ENCODE measurements at regions not wholly inside any gene's neighbourhood (a gene's known extent, or its start where the extent isn't known, plus 50 kb on each side); places are given as distances from the start of the nearest gene placed in this dataset.
A peak's percentile ranks its signal among the peaks of the same experiment; 100 is the strongest.

DNA sequence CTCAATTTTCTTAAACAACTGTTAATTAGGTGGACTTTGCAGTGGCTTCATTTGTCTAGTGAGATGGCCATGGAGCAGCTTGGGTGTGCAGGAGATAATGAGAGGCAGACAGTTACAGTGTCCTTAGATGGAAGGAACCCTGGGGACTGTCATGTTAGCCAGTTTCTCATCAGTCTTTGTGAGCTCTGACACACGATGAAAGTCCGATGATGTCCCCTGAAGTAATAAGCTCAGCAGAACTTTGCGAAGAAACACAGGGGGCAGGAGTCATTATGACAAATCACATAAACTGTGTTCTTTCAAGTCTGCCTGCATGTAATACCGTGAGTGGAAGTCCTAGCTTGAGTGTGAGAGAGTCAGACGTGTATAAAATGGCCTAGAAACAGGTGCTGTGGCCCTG lies 201.8 kb downstream of the DRD1 start:
- Histone ChIP-seq H3K27ac (no peak overlapping the region), H3K4me2 (ENCODE audit: unreplicated experiment) (no peak overlapping the region), H3K27me3 (replicated peaks; ENCODE audit: insufficient read depth) (no peaks in the 10 kb centered on the region), H3K4me1 (ENCODE audit: insufficient read depth) (peaks cover 10% of the 10 kb centered on the region; the same call in 1 of the 2 replicates), H3K4me3 (no peak overlapping the region), H2AFZ (no peak overlapping the region), H4K20me1 (ENCODE audit: insufficient read depth) (no peaks in the 10 kb centered on the region), H3K9me2 (ENCODE audit: insufficient read depth) (no peaks in the 10 kb centered on the region), H3K36me3 (ENCODE audit: low read depth) (no peaks in the 10 kb centered on the region), H3K9me3 (ENCODE audit: low read depth) (no peaks in the 10 kb centered on the region), H3K79me2 (ENCODE audit: insufficient read depth) (no peaks in the 10 kb centered on the region), H3F3A (ENCODE audit: insufficient read depth) (peaks cover 20% of the 10 kb centered on the region), H3K9ac (no peak overlapping the region)
- TF ChIP-seq EZH2phosphoT487 (IDR thresholded peaks at IDR 0.05; ENCODE audit: insufficient read depth, low read depth) (no peak), EZH2 (IDR thresholded peaks at IDR 0.05; ENCODE audit: insufficient read depth, poor library complexity, severe bottlenecking) (no peak)
- in situ Hi-C loops (cut with MboI): no loop called here
- 34 to 53% methylated on average over 5 of the region's 5 CpGs for WGBS, 2 experiments (ENCODE audit: low coverage in 1 of 2, low lambda C conversion rate in 2 of 2, missing lambda C conversion rate in 2 of 2)
- no peak for DNase-seq

DNA sequence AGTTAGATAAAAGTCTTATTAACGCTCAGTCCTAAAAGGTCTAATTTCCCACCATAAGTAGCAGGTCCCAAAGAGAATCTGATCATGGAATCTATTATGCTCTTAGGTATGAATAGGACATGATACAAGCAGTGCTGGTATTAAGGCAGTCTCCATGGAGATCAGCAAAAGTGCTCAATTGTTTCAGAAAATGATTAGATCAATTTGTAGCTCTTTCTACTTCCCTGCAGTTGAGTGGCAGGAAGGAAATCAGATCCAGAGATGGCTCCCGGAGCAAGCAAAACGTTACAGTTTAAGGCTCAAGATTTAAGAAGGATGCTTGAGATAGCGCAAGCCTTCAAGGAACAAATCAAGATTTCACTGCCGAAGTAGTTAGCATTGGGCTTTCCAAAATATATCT lies 205.7 kb downstream of the DRD1 start:
- Histone ChIP-seq H3K9ac (no peak overlapping the region), H3K79me2 (ENCODE audit: insufficient read depth) (no peaks in the 10 kb centered on the region)
- WGBS, 2 experiments (ENCODE audit: low coverage in 1 of 2, low lambda C conversion rate in 2 of 2, missing lambda C conversion rate in 2 of 2): 15 to 18% methylated on average over 5 of the region's 5 CpGs

DNA sequence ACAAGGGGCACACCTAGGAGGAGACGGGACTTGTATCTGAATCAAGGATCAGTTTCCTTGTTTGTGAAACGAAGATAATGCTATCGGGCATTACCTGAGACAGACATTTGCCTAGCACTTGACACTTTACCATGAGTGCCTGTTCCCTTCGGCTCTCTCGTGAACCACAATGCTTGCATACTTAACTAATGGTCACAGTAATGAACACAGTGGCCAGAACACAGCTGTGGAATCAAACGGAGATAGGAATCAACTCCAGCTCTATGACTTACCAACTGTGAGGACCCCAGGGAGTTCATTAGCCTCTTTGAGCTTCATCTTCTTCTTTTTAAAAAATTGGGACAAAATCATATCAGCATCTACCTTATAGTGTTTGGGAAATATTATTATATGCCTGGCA lies 207.8 kb downstream of the DRD1 start:
- Histone ChIP-seq H3F3A (ENCODE audit: insufficient read depth) (no peaks in the 10 kb centered on the region), H3K27me3 (replicated peaks; ENCODE audit: insufficient read depth) (no peaks in the 10 kb centered on the region), H3K9ac (no peak overlapping the region), H3K36me3 (ENCODE audit: low read depth) (no peaks in the 10 kb centered on the region), H2AFZ (no peak overlapping the region), H3K27ac (no peak overlapping the region), H3K4me3 (no peak overlapping the region), H3K79me2 (ENCODE audit: insufficient read depth) (no peaks in the 10 kb centered on the region), H3K9me3 (ENCODE audit: low read depth) (no peaks in the 10 kb centered on the region), H3K9me2 (ENCODE audit: insufficient read depth) (no peaks in the 10 kb centered on the region), H3K4me2 (ENCODE audit: unreplicated experiment) (no peak overlapping the region), H4K20me1 (ENCODE audit: insufficient read depth) (no peaks in the 10 kb centered on the region), H3K4me1 (ENCODE audit: insufficient read depth) (no peaks in the 10 kb centered on the region)
- in situ Hi-C loops (cut with MboI): no loop called here
- DNase-seq: no peak
- WGBS, 2 experiments (ENCODE audit: low coverage in 1 of 2, low lambda C conversion rate in 2 of 2, missing lambda C conversion rate in 2 of 2): 30 to 31% methylated on average over 6 of the region's 6 CpGs
- TF ChIP-seq EZH2 (IDR thresholded peaks at IDR 0.05; ENCODE audit: insufficient read depth, poor library complexity, severe bottlenecking) (no peak), EZH2phosphoT487 (IDR thresholded peaks at IDR 0.05; ENCODE audit: insufficient read depth, low read depth) (no peak)

More for the DNA sequence above, 205.7 kb downstream of the DRD1 start:
- Histone ChIP-seq H3K27ac (no peak overlapping the region), H3K4me2 (ENCODE audit: unreplicated experiment) (no peak overlapping the region), H3K27me3 (replicated peaks; ENCODE audit: insufficient read depth) (no peaks in the 10 kb centered on the region), H3F3A (ENCODE audit: insufficient read depth) (no peaks in the 10 kb centered on the region), H3K9me2 (ENCODE audit: insufficient read depth) (no peaks in the 10 kb centered on the region), H3K4me3 (no peak overlapping the region), H2AFZ (no peak overlapping the region), H3K4me1 (ENCODE audit: insufficient read depth) (no peaks in the 10 kb centered on the region), H4K20me1 (ENCODE audit: insufficient read depth) (no peaks in the 10 kb centered on the region), H3K36me3 (ENCODE audit: low read depth) (no peaks in the 10 kb centered on the region), H3K9me3 (ENCODE audit: low read depth) (no peaks in the 10 kb centered on the region)
- in situ Hi-C loops (cut with MboI): no loop called here
- DNase-seq: no peak
- TF ChIP-seq EZH2phosphoT487 (IDR thresholded peaks at IDR 0.05; ENCODE audit: insufficient read depth, low read depth) (no peak), EZH2 (IDR thresholded peaks at IDR 0.05; ENCODE audit: insufficient read depth, poor library complexity, severe bottlenecking) (no peak)

DNA sequence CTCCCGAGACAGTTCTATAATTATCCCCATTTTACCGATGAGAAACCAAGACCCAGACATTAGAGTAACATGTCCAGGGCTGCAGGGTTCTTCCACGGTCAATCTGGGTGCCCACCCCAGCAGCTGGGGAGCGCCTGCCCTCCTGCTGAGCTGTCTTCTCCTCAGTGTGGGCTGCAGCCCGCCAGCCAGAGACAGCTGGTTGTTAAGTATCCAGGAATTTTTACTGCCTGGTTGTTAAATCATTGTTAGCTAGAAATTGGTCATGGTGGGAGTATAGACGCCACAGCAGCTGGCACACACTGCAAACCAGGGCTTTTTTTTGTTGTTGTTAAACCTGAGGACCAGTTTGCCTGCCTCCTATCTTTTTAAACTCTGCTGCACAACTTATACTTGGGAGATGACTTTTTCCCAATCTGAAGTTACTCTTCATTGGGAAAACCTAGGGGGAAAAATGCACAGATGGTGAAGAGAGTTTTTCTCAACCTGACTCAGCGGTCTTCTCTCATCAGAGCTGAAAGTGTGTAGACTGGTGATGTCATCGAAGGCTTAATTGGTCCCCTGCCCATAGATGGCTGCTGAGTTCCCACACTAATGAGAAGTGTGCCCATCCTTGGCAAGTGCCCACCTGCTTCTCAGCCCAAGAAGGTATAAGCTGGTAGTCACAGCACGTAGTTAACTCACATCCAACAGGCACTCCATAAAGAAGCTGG lies 208.6 kb downstream of the DRD1 start:
- H3K9ac ChIP-seq: no peak overlapping the region
- H3F3A ChIP-seq (ENCODE audit: insufficient read depth): no peaks in the 10 kb centered on the region
- H3K4me2 ChIP-seq (ENCODE audit: unreplicated experiment): no peak overlapping the region
- no peaks in the 10 kb centered on the region for H3K36me3 ChIP-seq (ENCODE audit: low read depth)
- no peaks in the 10 kb centered on the region for H3K9me2 ChIP-seq (ENCODE audit: insufficient read depth)
- no peak overlapping the region for H3K27ac ChIP-seq
- no peaks in the 10 kb centered on the region for H3K9me3 ChIP-seq (ENCODE audit: low read depth)
- no peaks in the 10 kb centered on the region for H4K20me1 ChIP-seq (ENCODE audit: insufficient read depth)
- no peaks in the 10 kb centered on the region for H3K27me3 ChIP-seq (replicated peaks; ENCODE audit: insufficient read depth)
- WGBS, 2 experiments (ENCODE audit: low coverage in 1 of 2, low lambda C conversion rate in 2 of 2, missing lambda C conversion rate in 2 of 2): 8 to 9% methylated on average over 9 of the region's 9 CpGs
- no peak overlapping the region for H3K4me3 ChIP-seq
- TF ChIP-seq EZH2phosphoT487 (IDR thresholded peaks at IDR 0.05; ENCODE audit: insufficient read depth, low read depth) (no peak), EZH2 (IDR thresholded peaks at IDR 0.05; ENCODE audit: insufficient read depth, poor library complexity, severe bottlenecking) (no peak)
- no peaks in the 10 kb centered on the region for H3K4me1 ChIP-seq (ENCODE audit: insufficient read depth)
- peak; percentile 31 for DNase-seq
- no peak overlapping the region for H2AFZ ChIP-seq
- H3K79me2 ChIP-seq (ENCODE audit: insufficient read depth): no peaks in the 10 kb centered on the region
- in situ Hi-C loops (cut with MboI): no loop called here
